ENCODE measurements at regions not wholly inside any gene's neighbourhood (a gene's known extent, or its start where the extent isn't known, plus 50 kb on each side); places are given as distances from the start of the nearest gene placed in this dataset.

DNA sequence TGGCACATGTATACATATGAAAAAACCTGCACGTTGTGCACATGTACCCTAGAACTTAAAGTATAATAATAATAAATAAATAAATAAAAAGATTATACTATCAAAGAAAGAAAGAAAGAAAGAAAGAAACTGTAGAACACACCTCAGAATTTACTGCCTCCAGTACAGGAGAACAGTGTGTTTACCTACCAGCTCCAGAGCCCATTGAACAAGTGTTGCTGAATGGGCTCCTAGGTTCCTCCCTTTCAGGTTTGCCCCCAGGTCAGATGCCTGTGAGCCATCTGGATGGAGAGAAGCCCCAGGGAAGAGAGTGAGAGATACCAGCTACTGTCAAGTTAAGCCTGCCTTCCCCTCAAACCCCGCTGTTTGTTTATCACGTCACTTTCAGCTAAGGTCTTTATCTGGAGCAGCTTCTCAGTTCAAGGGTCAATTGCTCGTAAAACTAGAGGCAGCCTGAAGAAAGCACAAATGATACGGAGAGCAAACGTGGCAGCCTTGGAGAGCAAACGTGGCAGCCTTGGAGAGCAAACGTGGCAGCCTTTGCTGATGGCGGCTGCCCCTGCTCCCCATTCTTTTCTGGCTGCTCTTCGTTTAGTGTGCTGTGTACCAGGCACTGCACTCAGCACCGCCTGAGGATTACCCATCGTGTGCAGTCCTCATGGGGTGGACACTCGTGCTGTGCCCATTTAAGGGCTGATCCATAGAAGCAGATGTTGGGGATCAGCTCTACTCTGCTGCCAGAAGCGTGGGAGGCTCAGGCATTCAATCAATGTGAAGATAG, 111.7 kb downstream of the ADAMTS15 start:
- TF ChIP-seq, protein P1, sequence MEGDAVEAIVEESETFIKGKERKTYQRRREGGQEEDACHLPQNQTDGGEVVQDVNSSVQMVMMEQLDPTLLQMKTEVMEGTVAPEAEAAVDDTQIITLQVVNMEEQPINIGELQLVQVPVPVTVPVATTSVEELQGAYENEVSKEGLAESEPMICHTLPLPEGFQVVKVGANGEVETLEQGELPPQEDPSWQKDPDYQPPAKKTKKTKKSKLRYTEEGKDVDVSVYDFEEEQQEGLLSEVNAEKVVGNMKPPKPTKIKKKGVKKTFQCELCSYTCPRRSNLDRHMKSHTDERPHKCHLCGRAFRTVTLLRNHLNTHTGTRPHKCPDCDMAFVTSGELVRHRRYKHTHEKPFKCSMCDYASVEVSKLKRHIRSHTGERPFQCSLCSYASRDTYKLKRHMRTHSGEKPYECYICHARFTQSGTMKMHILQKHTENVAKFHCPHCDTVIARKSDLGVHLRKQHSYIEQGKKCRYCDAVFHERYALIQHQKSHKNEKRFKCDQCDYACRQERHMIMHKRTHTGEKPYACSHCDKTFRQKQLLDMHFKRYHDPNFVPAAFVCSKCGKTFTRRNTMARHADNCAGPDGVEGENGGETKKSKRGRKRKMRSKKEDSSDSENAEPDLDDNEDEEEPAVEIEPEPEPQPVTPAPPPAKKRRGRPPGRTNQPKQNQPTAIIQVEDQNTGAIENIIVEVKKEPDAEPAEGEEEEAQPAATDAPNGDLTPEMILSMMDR (IDR thresholded peaks at IDR 0.05), result no peak
- TF ChIP-seq EZH2 (IDR thresholded peaks at IDR 0.05; ENCODE audit: borderline replicate concordance, insufficient read depth, low read depth, low read length, poor library complexity, severe bottlenecking), result no peak

Data from B cell (primary cell).